Natural killer cell (primary cell): ENCODE measurements at regions not wholly inside any gene's neighbourhood (a gene's known extent, or its start where the extent isn't known, plus 50 kb on each side); places are given as distances from the start of the nearest gene placed in this dataset.

Source experiments
- ATAC-seq, 3 donors: fragments of 150-1000 bp in 2 of 3; fragments of 200-7000 bp in 1 of 3; cut with Tn5 transposase; 1 replicate in 1 of 3; 2 replicates in 2 of 3; pipeline ENCODE4 v1.10.0; 2021; ENCODE audit warnings: mild to moderate bottlenecking in 2 of 3, moderate library complexity in 2 of 3
- DNase-seq, 2 donors: peaks; one replicate each; pipeline versions ENCODE4 v3.0.0 to v3.0.0-alpha.2; 2013 to 2021; ENCODE audit warnings: mixed read lengths in 1 of 2
- H3K27ac ChIP-seq: one replicate; pipeline ENCODE4 v1.5.1; 2013; ENCODE audit warnings: mild to moderate bottlenecking, low read length
- H3K27me3 ChIP-seq: one replicate; pipeline ENCODE4 v1.6.1; 2013; ENCODE audit warnings: low read length; ENCODE audit not compliant: control insufficient read depth, insufficient read depth
- H3K36me3 ChIP-seq: one replicate; pipeline ENCODE4 v1.6.1; 2013; ENCODE audit warnings: low read length; ENCODE audit not compliant: control insufficient read depth, insufficient read depth
- H3K4me1 ChIP-seq: one replicate; pipeline ENCODE4 v1.6.1; 2013; ENCODE audit warnings: low read length; ENCODE audit not compliant: control insufficient read depth, insufficient read depth
- H3K4me3 ChIP-seq: one replicate; pipeline ENCODE4 v1.5.1; 2013; ENCODE audit warnings: low read length
- H3K9me3 ChIP-seq: one replicate; pipeline ENCODE4 v1.6.1; 2013; ENCODE audit warnings: low read length; ENCODE audit not compliant: control insufficient read depth, insufficient read depth
- H3K27ac Mint-ChIP-seq, 2 donors: one replicate each; pipeline ENCODE4 v1.8.0; 2022; ENCODE audit warnings: mild to moderate bottlenecking in 2 of 2, mixed read lengths in 2 of 2, moderate library complexity in 1 of 2
- H3K27me3 Mint-ChIP-seq, 2 donors: one replicate each; pipeline ENCODE4 v1.8.0; 2022; ENCODE audit warnings: low read depth in 2 of 2, mixed read lengths in 2 of 2
- H3K36me3 Mint-ChIP-seq: one replicate; pipeline ENCODE4 v1.8.0; 2022; ENCODE audit warnings: mixed read lengths
- H3K4me1 Mint-ChIP-seq, 2 donors: one replicate each; pipeline ENCODE4 v1.8.0; 2022; ENCODE audit warnings: mixed read lengths in 2 of 2
- H3K4me3 Mint-ChIP-seq: one replicate; pipeline ENCODE4 v1.8.0; 2022; ENCODE audit warnings: mild to moderate bottlenecking, moderate library complexity, mixed read lengths
- H3K9me3 Mint-ChIP-seq, 2 donors: one replicate each; pipeline ENCODE4 v1.8.0; 2022; ENCODE audit warnings: mixed read lengths in 2 of 2
- CTCF ChIP-seq: fragments of 200-600 bp; IDR thresholded peaks from one replicate; pipeline ENCODE4 v1.8.0; 2022; ENCODE audit warnings: antibody characterized with exemption
- WGBS: methylation state at CpG from one replicate; pipeline ENCODE4 v1.1.7; 2013; ENCODE audit warnings: missing lambda C conversion rate; ENCODE audit not compliant: insufficient coverage; 5-methylcytosine and 5-hydroxymethylcytosine counted together
- intact Hi-C: fragments of 100-400 bp; cut with micrococcal nuclease; formaldehyde crosslinking; loops from one replicate; pipeline ENCODE4 v1.14.2; 2022

- Histone ChIP-seq H3K36me3 (no peaks in the 10 kb centered on the region), H3K27ac (no peak overlapping the region), H3K4me3 (no peak overlapping the region), H3K4me1 (no peaks in the 10 kb centered on the region), H3K27me3 (no peaks in the 10 kb centered on the region), H3K9me3 (no peaks in the 10 kb centered on the region)
- intact Hi-C loops = no loop called here
- TF ChIP-seq CTCF = no peak
- Mint-ChIP-seq H3K4me1 (no peaks in the 10 kb centered on the region), H3K27ac (no peak overlapping the region), H3K27me3 (no peaks in the 10 kb centered on the region), H3K9me3 (peaks cover 6 to 10% of the 10 kb centered on the region in 2 donors), H3K4me3 (no peak overlapping the region), H3K36me3 (no peaks in the 10 kb centered on the region)
- WGBS = 58% methylated on average over 3 of the region's 5 CpGs
- DNase-seq = no peak
- no peak for ATAC-seq
Observed at GRCh38 chr14:47899685-47900084, 224.3 kb upstream of the MDGA2 start.

- peaks cover 10% of the 10 kb centered on the region for H3K36me3 Mint-ChIP-seq
- intact Hi-C loops = no loop called here
- no peak overlapping the region for H3K27ac ChIP-seq
Observed at GRCh38 chr14:47874350-47874749, 198.9 kb upstream of the MDGA2 start.

GRCh38 chr14:47872588-47872987, 197.2 kb upstream of the MDGA2 start:
- DNase-seq (no peak), ATAC-seq (no peak)
- no peaks in the 10 kb centered on the region for H3K27me3 ChIP-seq
- 93% methylated on average over 2 of the region's 2 CpGs for WGBS
- H3K4me1 Mint-ChIP-seq = no peaks in the 10 kb centered on the region
- H3K27me3 Mint-ChIP-seq = no peaks in the 10 kb centered on the region
- no peak overlapping the region for H3K4me3 Mint-ChIP-seq
- no peaks in the 10 kb centered on the region for H3K36me3 ChIP-seq
- no peaks in the 10 kb centered on the region for H3K4me1 ChIP-seq
- peaks cover 8 to 12% of the 10 kb centered on the region in 2 donors for H3K9me3 Mint-ChIP-seq
- no peak overlapping the region for H3K4me3 ChIP-seq
- TF ChIP-seq CTCF = no peak
- intact Hi-C loops = no loop called here
- H3K27ac ChIP-seq = no peak overlapping the region
- H3K36me3 Mint-ChIP-seq = peaks cover 5% of the 10 kb centered on the region
- no peak overlapping the region for H3K27ac Mint-ChIP-seq
- H3K9me3 ChIP-seq = no peaks in the 10 kb centered on the region

More at GRCh38 chr14:47874350-47874749, 198.9 kb upstream of the MDGA2 start:
- Mint-ChIP-seq H3K4me1 (no peaks in the 10 kb centered on the region), H3K27ac (no peak overlapping the region), H3K9me3 (peaks cover 12 to 15% of the 10 kb centered on the region in 2 donors), H3K4me3 (no peak overlapping the region), H3K27me3 (no peaks in the 10 kb centered on the region)
- 99% methylated on average over 6 of the region's 7 CpGs for WGBS
- ATAC-seq (no peak), DNase-seq (no peak)
- Histone ChIP-seq H3K36me3 (no peaks in the 10 kb centered on the region), H3K4me3 (no peak overlapping the region), H3K4me1 (no peaks in the 10 kb centered on the region), H3K9me3 (no peaks in the 10 kb centered on the region), H3K27me3 (no peaks in the 10 kb centered on the region)
- no peak for TF ChIP-seq CTCF

GRCh38 chr14:47863441-47863840, 188.0 kb upstream of the MDGA2 start:
- H3K27me3 Mint-ChIP-seq = no peaks in the 10 kb centered on the region
- no peak overlapping the region for H3K4me3 Mint-ChIP-seq
- no peak for DNase-seq
- no peak overlapping the region for H3K27ac Mint-ChIP-seq
- no peaks in the 10 kb centered on the region for H3K4me1 Mint-ChIP-seq
- H3K27me3 ChIP-seq = no peaks in the 10 kb centered on the region
- no peak for TF ChIP-seq CTCF
- H3K4me1 ChIP-seq = no peaks in the 10 kb centered on the region
- peaks cover 4 to 10% of the 10 kb centered on the region in 2 donors for H3K9me3 Mint-ChIP-seq
- no peak for ATAC-seq
- H3K9me3 ChIP-seq = no peaks in the 10 kb centered on the region
- no peaks in the 10 kb centered on the region for H3K36me3 Mint-ChIP-seq
- no peaks in the 10 kb centered on the region for H3K36me3 ChIP-seq
- H3K4me3 ChIP-seq = no peak overlapping the region
- intact Hi-C loops = no loop called here
- no peak overlapping the region for H3K27ac ChIP-seq
